KMS-11 (cell line): ENCODE measurements at regions not wholly inside any gene's neighbourhood (a gene's known extent, or its start where the extent isn't known, plus 50 kb on each side); places are given as distances from the start of the nearest gene placed in this dataset.
A peak's percentile ranks its signal among the peaks of the same experiment; 100 is the strongest.

Experiments used
- H2AFZ ChIP-seq: fragments of 200-600 bp; sonication (generic); 2 replicates; pipeline ENCODE4 v1.6.1; 2016; ENCODE audit warnings: antibody characterized with exemption, mixed run types, low read depth
- H3K27ac ChIP-seq: fragments of 200-600 bp; sonication (generic); 2 replicates; pipeline ENCODE4 v1.6.1; 2016; ENCODE audit warnings: mild to moderate bottlenecking, mixed run types
- H3K27me3 ChIP-seq: fragments of 200-600 bp; sonication (generic); 2 replicates; pipeline ENCODE4 v1.6.1; 2017; ENCODE audit warnings: mild to moderate bottlenecking, low read depth, mixed run types, moderate library complexity; ENCODE audit not compliant: insufficient read depth
- H3K36me3 ChIP-seq: fragments of 200-600 bp; sonication (generic); 2 replicates; pipeline ENCODE4 v1.6.1; 2017; ENCODE audit warnings: mild to moderate bottlenecking, mixed run types; ENCODE audit not compliant: insufficient read depth
- H3K4me1 ChIP-seq: fragments of 200-600 bp; sonication (generic); 2 replicates; pipeline ENCODE4 v1.6.1; 2016; ENCODE audit warnings: mild to moderate bottlenecking, low read depth, mixed run types; ENCODE audit not compliant: poor library complexity, severe bottlenecking
- H3K4me2 ChIP-seq: fragments of 200-600 bp; sonication (generic); 2 replicates; pipeline ENCODE4 v1.7.0; 2016; ENCODE audit warnings: mild to moderate bottlenecking, mixed run types
- H3K4me3 ChIP-seq: fragments of 200-600 bp; sonication (generic); IDR thresholded peaks from 2 replicates; pipeline ENCODE4 v1.6.1; 2017; ENCODE audit warnings: low read depth, low read length, mixed read lengths; ENCODE audit not compliant: insufficient read depth
- H3K79me2 ChIP-seq: fragments of 200-600 bp; sonication (generic); 2 replicates; pipeline ENCODE4 v1.6.1; 2016; ENCODE audit warnings: low read depth, mixed run types; ENCODE audit not compliant: insufficient read depth
- H3K9ac ChIP-seq: fragments of 200-600 bp; sonication (generic); 2 replicates; pipeline ENCODE4 v1.6.1; 2016; ENCODE audit warnings: mild to moderate bottlenecking, mixed run types
- H4K20me1 ChIP-seq: fragments of 200-600 bp; sonication (generic); 2 replicates; pipeline ENCODE4 v1.6.1; 2016; ENCODE audit warnings: mild to moderate bottlenecking, mixed run types; ENCODE audit not compliant: insufficient read depth
- CTCF ChIP-seq: fragments of 200-600 bp; sonication (generic); conservative IDR thresholded peaks from 2 replicates; pipeline ENCODE4 v1.6.1; 2017; ENCODE audit warnings: low read depth, mild to moderate bottlenecking, antibody characterized with exemption, low read length, moderate library complexity, mixed read lengths

GRCh38 chr13:38527140-38527539 lies 159.7 kb upstream of the FREM2 start:
- H3K27me3 ChIP-seq: no peaks in the 10 kb centered on the region

DNA sequence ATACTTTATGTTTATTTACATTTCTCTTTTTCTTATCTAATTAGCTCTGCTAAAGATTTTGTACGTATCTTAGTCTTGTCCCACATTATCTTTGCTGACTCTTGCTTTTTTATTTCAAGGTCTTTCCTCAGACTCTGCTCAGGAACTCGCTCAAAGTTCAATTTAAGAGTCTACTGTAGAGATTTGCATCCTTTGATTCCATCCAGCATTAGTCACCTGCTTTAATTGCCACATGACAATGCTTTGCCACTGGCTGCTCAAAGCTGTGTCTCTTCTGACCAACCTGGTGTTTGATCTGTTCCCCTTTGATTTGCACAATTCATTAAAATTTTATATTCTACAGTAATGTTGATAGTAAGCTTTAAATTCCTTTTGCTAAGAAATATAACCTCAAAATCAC lies 157.9 kb upstream of the FREM2 start:
- no peaks in the 10 kb centered on the region for H4K20me1 ChIP-seq
- H3K4me2 ChIP-seq: no peak overlapping the region
- H3K36me3 ChIP-seq: no peaks in the 10 kb centered on the region
- H3K9ac ChIP-seq: no peak overlapping the region
- H3K79me2 ChIP-seq: no peaks in the 10 kb centered on the region
- no peaks in the 10 kb centered on the region for H3K4me1 ChIP-seq
- no peaks in the 10 kb centered on the region for H3K27me3 ChIP-seq
- no peak overlapping the region for H3K4me3 ChIP-seq
- H2AFZ ChIP-seq: no peak overlapping the region
- H3K27ac ChIP-seq: no peak overlapping the region
- no peak for TF ChIP-seq CTCF

More at GRCh38 chr13:38527140-38527539, 159.7 kb upstream of the FREM2 start:
- Histone ChIP-seq H3K79me2 (no peaks in the 10 kb centered on the region), H3K36me3 (no peaks in the 10 kb centered on the region), H3K4me3 (no peak overlapping the region), H3K9ac (no peak overlapping the region), H3K27ac (no peak overlapping the region), H2AFZ (no peak overlapping the region), H4K20me1 (no peaks in the 10 kb centered on the region), H3K4me2 (no peak overlapping the region), H3K4me1 (no peaks in the 10 kb centered on the region)
- no peak for TF ChIP-seq CTCF

DNA sequence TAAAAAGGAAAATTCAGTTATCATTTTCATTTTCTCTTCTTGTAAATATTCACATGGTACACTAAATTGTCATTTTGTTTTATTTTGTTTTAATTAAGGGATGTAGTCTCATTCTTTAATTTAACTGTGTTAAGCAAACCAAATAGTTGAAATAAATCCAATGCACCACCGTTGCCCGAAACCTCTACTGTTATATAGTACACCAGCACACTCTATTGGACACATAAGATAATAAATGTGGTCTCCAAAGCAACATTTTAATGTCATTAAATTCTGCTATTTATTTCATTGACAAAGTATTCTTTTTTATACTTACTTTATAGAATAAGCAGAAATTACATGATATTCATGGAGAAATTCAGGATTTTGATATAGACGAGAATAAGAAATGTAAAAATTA lies 156.4 kb upstream of the FREM2 start:
- peak; percentile 18; the same call in 1 of the 2 replicates for TF ChIP-seq CTCF
- Histone ChIP-seq H2AFZ (no peak overlapping the region), H3K9ac (no peak overlapping the region), H3K27me3 (no peaks in the 10 kb centered on the region), H3K4me1 (no peaks in the 10 kb centered on the region), H3K4me3 (no peak overlapping the region), H4K20me1 (no peaks in the 10 kb centered on the region), H3K79me2 (no peaks in the 10 kb centered on the region), H3K4me2 (no peak overlapping the region), H3K27ac (no peak overlapping the region), H3K36me3 (no peaks in the 10 kb centered on the region)

DNA sequence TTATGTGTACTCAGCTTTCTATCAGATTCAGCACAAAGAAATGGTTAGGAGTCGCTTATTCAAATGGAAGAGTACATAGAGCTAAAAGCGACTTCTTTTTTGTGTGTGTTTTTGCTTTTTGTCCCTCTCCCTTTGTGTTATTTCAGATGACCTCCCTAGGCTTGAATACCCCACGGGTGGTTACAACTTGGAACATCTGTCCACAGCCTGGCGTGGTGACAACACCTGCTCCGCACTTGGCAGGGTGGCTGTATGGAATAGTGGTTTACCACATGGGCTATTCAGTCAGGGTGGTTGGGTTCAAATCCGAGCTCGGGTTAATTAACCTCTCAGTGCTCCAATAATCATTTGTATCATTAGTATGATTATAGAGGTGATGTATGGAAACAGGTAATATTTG lies 151.6 kb upstream of the FREM2 start:
- H3K36me3 ChIP-seq: no peaks in the 10 kb centered on the region
- no peak overlapping the region for H3K9ac ChIP-seq
- TF ChIP-seq CTCF: no peak
- H3K27ac ChIP-seq: no peak overlapping the region
- no peaks in the 10 kb centered on the region for H3K4me1 ChIP-seq
- H2AFZ ChIP-seq: no peak overlapping the region
- no peaks in the 10 kb centered on the region for H4K20me1 ChIP-seq
- no peaks in the 10 kb centered on the region for H3K27me3 ChIP-seq
- no peak overlapping the region for H3K4me3 ChIP-seq
- no peaks in the 10 kb centered on the region for H3K79me2 ChIP-seq
- no peak overlapping the region for H3K4me2 ChIP-seq

DNA sequence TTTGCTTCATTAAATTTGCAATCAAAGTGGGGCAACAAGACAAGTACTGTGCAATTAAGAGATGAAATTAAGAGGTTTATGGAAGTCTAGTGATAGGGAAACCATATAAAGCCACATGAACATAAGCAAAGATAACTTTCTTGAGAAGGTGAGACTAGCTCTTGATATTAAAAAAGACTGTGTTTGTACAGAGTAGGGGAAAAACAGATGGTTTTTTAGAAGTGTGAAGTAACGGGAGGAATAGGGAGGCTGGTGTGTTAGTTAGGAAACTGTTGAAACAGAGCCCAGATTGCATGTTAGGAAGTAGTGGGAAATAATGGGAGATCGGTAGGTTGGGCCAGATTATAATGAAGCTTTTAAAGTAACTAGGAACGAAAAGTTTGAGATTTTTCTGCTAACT lies 149.8 kb upstream of the FREM2 start:
- Histone ChIP-seq H4K20me1 (no peaks in the 10 kb centered on the region), H3K4me3 (no peak overlapping the region), H3K4me2 (no peak overlapping the region), H3K27me3 (no peaks in the 10 kb centered on the region), H3K36me3 (no peaks in the 10 kb centered on the region), H3K9ac (no peak overlapping the region), H2AFZ (no peak overlapping the region), H3K4me1 (no peaks in the 10 kb centered on the region), H3K79me2 (no peaks in the 10 kb centered on the region), H3K27ac (no peak overlapping the region)
- TF ChIP-seq CTCF: no peak
